ENCODE measurements at regions not wholly inside any gene's neighbourhood (a gene's known extent, or its start where the extent isn't known, plus 50 kb on each side); places are given as distances from the start of the nearest gene placed in this dataset.

DNA sequence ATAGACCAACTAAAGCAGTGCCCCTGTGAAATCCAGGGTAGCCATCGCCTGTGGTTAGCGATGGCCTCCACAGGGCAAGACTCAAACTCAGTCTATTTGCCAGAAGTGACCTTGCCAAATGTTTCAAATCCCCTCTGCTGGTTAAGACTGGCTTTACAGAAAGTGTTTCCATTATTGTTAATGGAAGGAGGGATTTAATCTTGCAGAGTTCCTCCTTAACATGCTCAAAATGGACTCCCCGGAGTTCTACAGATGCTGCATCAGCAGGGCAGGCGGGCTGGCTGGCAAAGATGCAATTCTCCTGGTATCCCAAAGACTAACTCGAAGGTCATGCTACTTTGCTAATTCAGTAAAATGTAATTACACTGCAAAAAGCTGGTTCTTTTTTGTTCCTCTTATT lies 313.0 kb upstream of the SLC7A11 start:
- no peak for TF ChIP-seq EZH2 (IDR thresholded peaks at IDR 0.05; ENCODE audit: low read length)
- TF ChIP-seq, protein P1, sequence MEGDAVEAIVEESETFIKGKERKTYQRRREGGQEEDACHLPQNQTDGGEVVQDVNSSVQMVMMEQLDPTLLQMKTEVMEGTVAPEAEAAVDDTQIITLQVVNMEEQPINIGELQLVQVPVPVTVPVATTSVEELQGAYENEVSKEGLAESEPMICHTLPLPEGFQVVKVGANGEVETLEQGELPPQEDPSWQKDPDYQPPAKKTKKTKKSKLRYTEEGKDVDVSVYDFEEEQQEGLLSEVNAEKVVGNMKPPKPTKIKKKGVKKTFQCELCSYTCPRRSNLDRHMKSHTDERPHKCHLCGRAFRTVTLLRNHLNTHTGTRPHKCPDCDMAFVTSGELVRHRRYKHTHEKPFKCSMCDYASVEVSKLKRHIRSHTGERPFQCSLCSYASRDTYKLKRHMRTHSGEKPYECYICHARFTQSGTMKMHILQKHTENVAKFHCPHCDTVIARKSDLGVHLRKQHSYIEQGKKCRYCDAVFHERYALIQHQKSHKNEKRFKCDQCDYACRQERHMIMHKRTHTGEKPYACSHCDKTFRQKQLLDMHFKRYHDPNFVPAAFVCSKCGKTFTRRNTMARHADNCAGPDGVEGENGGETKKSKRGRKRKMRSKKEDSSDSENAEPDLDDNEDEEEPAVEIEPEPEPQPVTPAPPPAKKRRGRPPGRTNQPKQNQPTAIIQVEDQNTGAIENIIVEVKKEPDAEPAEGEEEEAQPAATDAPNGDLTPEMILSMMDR (optimal IDR thresholded peaks at IDR 0.05 in 1 of 3, IDR thresholded peaks at IDR 0.05 in 1 of 3, conservative IDR thresholded peaks at IDR 0.05 in 1 of 3; ENCODE audit: extremely low read depth in 1 of 3, insufficient read depth in 2 of 3, low read length in 3 of 3), result no peak
- no peak overlapping the region for H3K27ac ChIP-seq (ENCODE audit: control insufficient read depth, insufficient read depth, low read length)
- H3K79me2 ChIP-seq (ENCODE audit: control insufficient read depth, insufficient read depth, low read length), result no peaks in the 10 kb centered on the region
- H3K36me3 ChIP-seq (ENCODE audit: control insufficient read depth in 2 of 2, extremely low read depth in 1 of 2, insufficient read depth in 2 of 2, low read length in 2 of 2), result no peaks in the 10 kb centered on the region
- FAIRE-seq, result no peak
- H3K4me2 ChIP-seq (ENCODE audit: control insufficient read depth, extremely low read depth, insufficient read depth, low read depth, low read length), result no peak overlapping the region
- H4K20me1 ChIP-seq (ENCODE audit: control insufficient read depth, extremely low read depth, insufficient read depth, low read length), result no peaks in the 10 kb centered on the region
- dilution Hi-C loops (cut with MboI; ENCODE audit: extremely low pct_ligation_motif_present, low sequenced_read_pairs), result no loop called here
- H2AFZ ChIP-seq (ENCODE audit: control insufficient read depth, low read length), result no peak overlapping the region
- H3K9me1 ChIP-seq (ENCODE audit: control insufficient read depth, extremely low read depth, insufficient read depth, low read length), result no peaks in the 10 kb centered on the region
- no peak overlapping the region for H3K4me3 ChIP-seq (ENCODE audit: control insufficient read depth in 2 of 3, extremely low read depth in 1 of 3, insufficient read depth in 2 of 3, low read depth in 1 of 3, low read length in 3 of 3)
- no peaks in the 10 kb centered on the region for H3K4me1 ChIP-seq (ENCODE audit: control insufficient read depth, extremely low read depth, insufficient read depth, low read length)
- H3K9ac ChIP-seq (ENCODE audit: control insufficient read depth, extremely low read depth, insufficient read depth, low read length), result no peak overlapping the region
- no peaks in the 10 kb centered on the region for H3K27me3 ChIP-seq (ENCODE audit: control insufficient read depth, extremely low read depth, insufficient read depth, low read length)
- no peak for DNase-seq (ENCODE audit: low read depth, low spot score)
- no peaks in the 10 kb centered on the region for H3K9me3 ChIP-seq (ENCODE audit: control insufficient read depth, low read depth, low read length)

DNA sequence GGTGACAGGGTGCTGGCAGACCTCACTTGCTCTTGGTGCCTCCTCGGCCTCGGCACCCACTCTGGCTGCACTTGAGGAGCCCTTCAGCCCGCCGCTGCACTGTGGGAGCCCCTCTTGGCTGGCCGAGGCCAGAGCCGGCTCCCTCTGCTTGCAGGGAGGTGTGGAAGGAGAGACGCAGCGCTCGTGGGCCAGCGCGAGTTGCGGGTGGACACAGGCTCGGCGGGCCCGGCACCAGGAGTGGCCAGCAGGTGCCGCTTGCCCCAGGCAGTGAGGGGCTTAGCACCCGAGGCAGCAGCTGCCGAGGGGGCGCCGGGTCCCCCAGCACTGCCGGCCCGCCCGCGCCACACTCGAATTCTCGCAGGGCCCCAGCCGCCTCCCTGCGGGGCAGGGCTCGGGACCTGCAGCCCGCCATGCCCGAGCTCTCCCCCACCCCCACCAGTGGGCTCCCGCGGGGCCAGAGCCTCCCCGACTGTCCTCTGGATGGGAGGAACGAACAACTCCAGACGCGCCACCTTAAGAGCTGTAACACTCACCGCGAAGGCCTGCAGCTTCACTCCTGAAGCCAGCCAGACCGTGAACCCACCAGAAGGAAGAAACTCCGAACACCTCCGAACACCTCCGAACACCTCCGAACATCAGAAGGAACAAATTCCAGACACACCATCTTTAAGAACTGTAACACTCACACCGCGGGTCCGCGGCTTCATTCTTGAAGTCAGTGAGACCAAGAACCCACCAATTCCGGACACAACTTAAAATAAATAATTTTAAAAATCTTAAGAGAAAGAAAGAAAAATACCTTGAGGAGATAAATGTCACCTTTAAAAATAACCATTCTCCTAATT lies 311.1 kb upstream of the SLC7A11 start:
- Histone ChIP-seq H3K27me3 (ENCODE audit: control insufficient read depth, extremely low read depth, insufficient read depth, low read length) (no peaks in the 10 kb centered on the region), H4K20me1 (ENCODE audit: control insufficient read depth, extremely low read depth, insufficient read depth, low read length) (no peaks in the 10 kb centered on the region), H3K4me3 (ENCODE audit: control insufficient read depth in 2 of 3, extremely low read depth in 1 of 3, insufficient read depth in 2 of 3, low read depth in 1 of 3, low read length in 3 of 3) (no peak overlapping the region), H3K9me1 (ENCODE audit: control insufficient read depth, extremely low read depth, insufficient read depth, low read length) (no peaks in the 10 kb centered on the region), H3K9me3 (ENCODE audit: control insufficient read depth, low read depth, low read length) (no peaks in the 10 kb centered on the region), H3K4me2 (ENCODE audit: control insufficient read depth, extremely low read depth, insufficient read depth, low read depth, low read length) (no peak overlapping the region), H3K27ac (ENCODE audit: control insufficient read depth, insufficient read depth, low read length) (no peak overlapping the region), H3K36me3 (ENCODE audit: control insufficient read depth in 2 of 2, extremely low read depth in 1 of 2, insufficient read depth in 2 of 2, low read length in 2 of 2) (no peaks in the 10 kb centered on the region), H3K9ac (ENCODE audit: control insufficient read depth, extremely low read depth, insufficient read depth, low read length) (no peak overlapping the region), H3K79me2 (ENCODE audit: control insufficient read depth, insufficient read depth, low read length) (no peaks in the 10 kb centered on the region), H2AFZ (ENCODE audit: control insufficient read depth, low read length) (no peak overlapping the region), H3K4me1 (ENCODE audit: control insufficient read depth, extremely low read depth, insufficient read depth, low read length) (no peaks in the 10 kb centered on the region)
- DNase-seq (ENCODE audit: low read depth, low spot score), result no peak
- no peak for FAIRE-seq
- dilution Hi-C loops (cut with MboI; ENCODE audit: extremely low pct_ligation_motif_present, low sequenced_read_pairs), result no loop called here
- TF ChIP-seq EZH2 (IDR thresholded peaks at IDR 0.05; ENCODE audit: low read length), result no peak
- TF ChIP-seq, protein P1 (optimal IDR thresholded peaks at IDR 0.05 in 1 of 3, IDR thresholded peaks at IDR 0.05 in 1 of 3, conservative IDR thresholded peaks at IDR 0.05 in 1 of 3; ENCODE audit: extremely low read depth in 1 of 3, insufficient read depth in 2 of 3, low read length in 3 of 3), result no peak
